B cell (primary cell): ENCODE measurements at regions not wholly inside any gene's neighbourhood (a gene's known extent, or its start where the extent isn't known, plus 50 kb on each side); places are given as distances from the start of the nearest gene placed in this dataset.

Experiments
- ATAC-seq: fragments of 200-7000 bp; cut with Tn5 transposase; one replicate; pipeline ENCODE4 v1.10.0; 2021; ENCODE audit warnings: low read depth, mild to moderate bottlenecking, moderate number of reproducible peaks, moderate library complexity
- CTCF ChIA-PET: fragments of 350-600 bp; sonication (Branson Sonifier 250); formaldehyde crosslinking; loops from one replicate; lab custom pipeline; 2021; ENCODE audit warnings: antibody characterized with exemption, inconsistent platforms; lab: Charles Lee
- POLR2A ChIA-PET: fragments of 350-600 bp; sonication (Branson Sonifier 250); formaldehyde crosslinking; loops from one replicate; lab custom pipeline; 2021; ENCODE audit warnings: antibody characterized with exemption; lab: Charles Lee
- DNase-seq: peaks from one replicate; pipeline ENCODE4 v3.0.0; 2013
- H2AFZ ChIP-seq: 2 replicates; pipeline ENCODE4 v1.6.1; 2012; ENCODE audit warnings: mild to moderate bottlenecking, low read depth, low read length; ENCODE audit not compliant: insufficient read depth, poor library complexity, severe bottlenecking
- H3K27ac ChIP-seq, 2 donors: 1 replicate in 1 of 2; 2 replicates in 1 of 2; pipeline ENCODE4 v1.5.1; 2012 to 2013; ENCODE audit warnings: low read length in 2 of 2, mild to moderate bottlenecking in 2 of 2, moderate library complexity in 1 of 2
- H3K27me3 ChIP-seq, 4 experiments: fragments of 200-600 bp in 1 of 4; sonication (generic) in 1 of 4; replicated peaks in 1 of 4; 1 replicate in 2 of 4; 2 replicates in 2 of 4; pipeline versions ENCODE4 v1.6.1 to v1.7.0; 2013 to 2016; ENCODE audit warnings: low read length in 3 of 4, mild to moderate bottlenecking in 2 of 4, mixed read lengths in 1 of 4, moderate library complexity in 1 of 4; ENCODE audit not compliant: insufficient read depth in 4 of 4, control insufficient read depth in 3 of 4; ENCODE audit errors: control extremely low read depth in 1 of 4
- H3K36me3 ChIP-seq, 2 experiments: replicated peaks in 1 of 2; 1 replicate in 1 of 2; 2 replicates in 1 of 2; pipeline versions ENCODE4 v1.6.1 to v1.7.1; 2013; ENCODE audit warnings: low read length in 1 of 2; ENCODE audit not compliant: insufficient read depth in 2 of 2, control insufficient read depth in 1 of 2; ENCODE audit errors: control extremely low read depth in 1 of 2, extremely low read depth in 1 of 2
- H3K4me1 ChIP-seq, 2 donors: fragments of 200-600 bp in 1 of 2; sonication (generic) in 1 of 2; 1 replicate in 1 of 2; 2 replicates in 1 of 2; pipeline versions ENCODE4 v1.5.1 to v1.6.1; 2013 to 2017; ENCODE audit warnings: low read length in 2 of 2; ENCODE audit not compliant: control insufficient read depth in 2 of 2, insufficient read depth in 2 of 2
- H3K4me2 ChIP-seq: replicated peaks from 2 replicates; pipeline ENCODE3; 2012; ENCODE audit warnings: mild to moderate bottlenecking, low read depth, low read length; ENCODE audit not compliant: poor library complexity, severe bottlenecking
- H3K4me3 ChIP-seq, 5 experiments: fragments of 200-600 bp in 1 of 5; sonication (generic) in 1 of 5; 1 replicate in 3 of 5; 2 replicates in 2 of 5; pipeline versions ENCODE4 v1.5.1 to v1.7.0; 2011 to 2016; ENCODE audit warnings: low read length in 4 of 5, mild to moderate bottlenecking in 4 of 5, low read depth in 2 of 5, control low read depth in 1 of 5, moderate library complexity in 1 of 5; ENCODE audit not compliant: insufficient read depth in 1 of 5; ENCODE audit errors: control extremely low read depth in 1 of 5, extremely low read depth in 1 of 5
- H3K79me2 ChIP-seq: fragments of 200-600 bp; sonication (generic); one replicate; pipeline ENCODE4 v1.6.0; 2016; ENCODE audit warnings: low read length; ENCODE audit not compliant: control insufficient read depth, insufficient read depth
- H3K9ac ChIP-seq: fragments of 200-600 bp; sonication (generic); 2 replicates; pipeline ENCODE4 v1.6.1; 2017; ENCODE audit warnings: mild to moderate bottlenecking, low read length, moderate library complexity
- H3K9me3 ChIP-seq, 3 donors: one replicate each; pipeline versions ENCODE4 v1.6.1 to v1.7.1; 2013; ENCODE audit warnings: low read length in 2 of 3; ENCODE audit not compliant: control insufficient read depth in 2 of 3, insufficient read depth in 1 of 3; ENCODE audit errors: control extremely low read depth in 1 of 3
- H4K20me1 ChIP-seq: 2 replicates; pipeline ENCODE4 v1.6.0; 2012; ENCODE audit warnings: mild to moderate bottlenecking, low read length; ENCODE audit not compliant: insufficient read depth, control insufficient read depth, poor library complexity, severe bottlenecking
- H3K27ac Mint-ChIP-seq: one replicate; pipeline ENCODE4 v1.8.0; 2021; ENCODE audit warnings: mixed read lengths
- H3K27me3 Mint-ChIP-seq: one replicate; pipeline ENCODE4 v1.8.0; 2021; ENCODE audit warnings: mixed read lengths
- H3K4me1 Mint-ChIP-seq: one replicate; pipeline ENCODE4 v1.8.0; 2021; ENCODE audit warnings: mixed read lengths
- H3K4me3 Mint-ChIP-seq: one replicate; pipeline ENCODE4 v1.8.0; 2021; ENCODE audit warnings: mixed read lengths
- H3K9me3 Mint-ChIP-seq: one replicate; pipeline ENCODE4 v1.8.0; 2022; ENCODE audit warnings: mixed read lengths; ENCODE audit not compliant: insufficient read depth
- CTCF ChIP-seq: fragments of 200-600 bp; IDR thresholded peaks from one replicate; pipeline ENCODE4 v1.8.0; 2022; ENCODE audit warnings: antibody characterized with exemption, mild to moderate bottlenecking
- EZH2 ChIP-seq: IDR thresholded peaks from 2 replicates; pipeline ENCODE4 v1.6.1; 2012; ENCODE audit warnings: borderline replicate concordance, low read depth, mild to moderate bottlenecking, moderate library complexity, low read length; ENCODE audit not compliant: insufficient read depth, poor library complexity, severe bottlenecking
- WGBS: methylation state at CpG from one replicate; pipeline ENCODE4 v1.1.5; 2013; ENCODE audit warnings: missing lambda C conversion rate; ENCODE audit not compliant: insufficient coverage; 5-methylcytosine and 5-hydroxymethylcytosine counted together
- intact Hi-C: fragments of 100-400 bp; cut with micrococcal nuclease; formaldehyde crosslinking; loops from one replicate; pipeline ENCODE4 v1.10.0; 2022

DNA sequence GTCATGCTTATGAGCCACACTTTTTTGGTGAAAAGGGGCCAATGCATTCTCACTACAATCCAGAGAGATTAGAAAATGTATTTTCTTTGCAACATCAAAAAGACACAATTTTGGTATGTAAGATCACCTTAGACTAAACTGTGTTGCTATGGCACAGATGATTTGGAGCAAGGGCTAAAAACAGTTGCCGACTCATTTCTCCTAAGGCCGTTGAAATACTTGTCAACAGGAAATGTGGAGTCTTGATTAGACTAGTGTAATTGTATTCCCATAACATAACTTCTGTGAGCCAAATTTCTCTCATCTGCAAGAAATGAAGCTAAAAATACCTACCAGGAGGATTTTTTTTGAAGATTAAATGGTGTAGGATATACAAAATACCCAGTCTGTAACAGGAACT is 2547.7 kb downstream of the ARAP2 start:
- Histone ChIP-seq H2AFZ (no peak overlapping the region), H3K27me3 (no peaks in the 10 kb centered on the region), H3K9me3 (peaks cover 0 to 2% (median 0%) of the 10 kb centered on the region in 3 donors), H3K4me1 (no peaks in the 10 kb centered on the region), H3K27ac (no peak overlapping the region), H4K20me1 (no peaks in the 10 kb centered on the region), H3K36me3 (no peaks in the 10 kb centered on the region), H3K4me2 (no peak overlapping the region), H3K9ac (no peak overlapping the region), H3K4me3 (no peak overlapping the region), H3K79me2 (no peaks in the 10 kb centered on the region)
- no peak overlapping the region for H3K27ac Mint-ChIP-seq
- WGBS, result no CpG with 5 or more reads among the region's 2 CpGs
- peaks cover 2% of the 10 kb centered on the region for H3K9me3 Mint-ChIP-seq
- ChIA-PET CTCF (no interaction called here), POLR2A (no interaction called here)
- ATAC-seq (no peak), DNase-seq (no peak)
- no peak overlapping the region for H3K4me3 Mint-ChIP-seq
- no peak for TF ChIP-seq EZH2
- TF ChIP-seq CTCF, result no peak
- no peaks in the 10 kb centered on the region for H3K4me1 Mint-ChIP-seq
- no peaks in the 10 kb centered on the region for H3K27me3 Mint-ChIP-seq
- intact Hi-C loops, result no loop called here

GRCh38 chr4:33709247-33709646 is 2535.1 kb downstream of the ARAP2 start:
- ChIA-PET CTCF (no interaction called here), POLR2A (no interaction called here)
- Histone ChIP-seq H3K4me2 (no peak overlapping the region), H3K79me2 (no peaks in the 10 kb centered on the region), H3K27me3 (no peaks in the 10 kb centered on the region), H4K20me1 (no peaks in the 10 kb centered on the region), H3K4me3 (no peak overlapping the region), H3K36me3 (no peaks in the 10 kb centered on the region), H3K9me3 (peaks cover 0 to 10% (median 1%) of the 10 kb centered on the region in 3 donors), H2AFZ (no peak overlapping the region), H3K9ac (no peak overlapping the region), H3K4me1 (no peaks in the 10 kb centered on the region), H3K27ac (no peak overlapping the region)
- Mint-ChIP-seq H3K4me1 (no peaks in the 10 kb centered on the region), H3K9me3 (peaks cover 4% of the 10 kb centered on the region), H3K27me3 (no peaks in the 10 kb centered on the region), H3K4me3 (no peak overlapping the region), H3K27ac (no peak overlapping the region)
- no peak for TF ChIP-seq EZH2
- TF ChIP-seq CTCF, result no peak
- ATAC-seq (no peak), DNase-seq (no peak)
- intact Hi-C loops, result no loop called here
- 90% methylated on average over 3 of the region's 3 CpGs for WGBS
